H1 (cell line): ENCODE measurements at regions not wholly inside any gene's neighbourhood (a gene's known extent, or its start where the extent isn't known, plus 50 kb on each side); places are given as distances from the start of the nearest gene placed in this dataset.

Experiments used
- CTCF ChIA-PET: fragments of 300-600 bp; sonication (Branson Sonifier 250); formaldehyde crosslinking; loops from one replicate; lab custom pipeline; 2021; ENCODE audit not compliant: partially characterized antibody; lab: Charles Lee
- POLR2A ChIA-PET: fragments of 300-600 bp; sonication (Branson Sonifier 250); formaldehyde crosslinking; loops from one replicate; lab custom pipeline; 2021; ENCODE audit warnings: inconsistent platforms; ENCODE audit not compliant: partially characterized antibody; lab: Charles Lee
- DNase-seq, 2 experiments: peaks; one replicate each; pipeline versions ENCODE4 v3.0.0 to v3.0.0-alpha.2; 2010 to 2022; ENCODE audit warnings: low spot score in 2 of 2, low read depth in 1 of 2, mixed read lengths in 1 of 2
- FAIRE-seq: peaks from 2 replicates; lab custom pipeline; 2011; peaks lifted over from hg19 to GRCh38; lab: Jason Lieb, UNC
- H2AFZ ChIP-seq: 2 replicates; pipeline ENCODE4 v1.8.1; 2012; ENCODE audit warnings: low read length, inconsistent platforms
- H2AK5ac ChIP-seq: 2 replicates; pipeline ENCODE4 v1.6.1; 2013; ENCODE audit warnings: low read depth, low read length
- H2BK120ac ChIP-seq: replicated peaks from 2 replicates; pipeline ENCODE3; 2013; ENCODE audit warnings: low read depth, low read length, inconsistent platforms
- H2BK12ac ChIP-seq: 2 replicates; pipeline ENCODE4 v1.6.1; 2013; ENCODE audit warnings: low read depth, low read length
- H2BK15ac ChIP-seq: 2 replicates; pipeline ENCODE4 v1.6.1; 2013; ENCODE audit warnings: low read length
- H2BK20ac ChIP-seq: 2 replicates; pipeline ENCODE4 v1.6.1; 2013; ENCODE audit warnings: low read length
- H2BK5ac ChIP-seq: 2 replicates; pipeline ENCODE4 v1.6.1; 2013; ENCODE audit warnings: low read depth, low read length
- H3K14ac ChIP-seq: 2 replicates; pipeline ENCODE4 v1.6.1; 2013; ENCODE audit warnings: inconsistent platforms; ENCODE audit not compliant: insufficient read length
- H3K18ac ChIP-seq: 2 replicates; pipeline ENCODE4 v1.6.1; 2013; ENCODE audit warnings: low read length; ENCODE audit errors: extremely low read depth
- H3K23ac ChIP-seq: 2 replicates; pipeline ENCODE4 v1.6.1; 2013; ENCODE audit warnings: inconsistent platforms; ENCODE audit not compliant: insufficient read length
- H3K23me2 ChIP-seq: 2 replicates; pipeline ENCODE4 v1.6.1; 2013; ENCODE audit warnings: low read depth, low read length
- H3K27ac ChIP-seq: 2 replicates; pipeline ENCODE4 v1.6.1; 2011; ENCODE audit warnings: low read depth, low read length, inconsistent platforms
- H3K27me3 ChIP-seq, 4 experiments: replicated peaks in 1 of 4; 1 replicate in 1 of 4; 2 replicates in 3 of 4; pipeline versions ENCODE4 v1.6.1 to v1.8.1; 2011 to 2013; ENCODE audit warnings: low read length in 3 of 4, mild to moderate bottlenecking in 3 of 4, inconsistent platforms in 2 of 4, mixed read lengths in 2 of 4, moderate library complexity in 1 of 4; ENCODE audit not compliant: control insufficient read depth in 3 of 4, insufficient read depth in 3 of 4; ENCODE audit errors: extremely low read depth in 1 of 4
- H3K36me3 ChIP-seq, 4 experiments: 2 replicates each; pipeline versions ENCODE4 v1.6.1 to v1.8.1; 2011 to 2013; ENCODE audit warnings: mild to moderate bottlenecking in 4 of 4, low read length in 3 of 4, moderate library complexity in 2 of 4, control low read depth in 1 of 4, inconsistent platforms in 1 of 4; ENCODE audit not compliant: insufficient read depth in 4 of 4, control insufficient read depth in 2 of 4
- H3K4ac ChIP-seq: replicated peaks from 2 replicates; pipeline ENCODE3; 2013; ENCODE audit warnings: low read length, low read depth, mixed read lengths, inconsistent platforms; ENCODE audit not compliant: insufficient read length
- H3K4me1 ChIP-seq, 4 experiments: replicated peaks in 1 of 4; 1 replicate in 1 of 4; 2 replicates in 3 of 4; pipeline versions ENCODE4 v1.6.1 to v1.8.1; 2011 to 2013; ENCODE audit warnings: low read length in 3 of 4, inconsistent platforms in 2 of 4, mixed read lengths in 1 of 4; ENCODE audit not compliant: insufficient read depth in 4 of 4, control insufficient read depth in 3 of 4
- H3K4me2 ChIP-seq, 2 experiments: 2 replicates each; pipeline versions ENCODE4 v1.6.1 to v1.8.1; 2011 to 2013; ENCODE audit warnings: low read depth in 2 of 2, low read length in 2 of 2, control low read depth in 1 of 2, inconsistent platforms in 1 of 2, mild to moderate bottlenecking in 1 of 2; ENCODE audit not compliant: insufficient read depth in 1 of 2
- H3K4me3 ChIP-seq, 4 experiments: fragments of 200-600, 300-600 bp in 1 of 4; sonication (generic), shearing (Covaris generic), sonication (Bioruptor Twin) in 1 of 4; 2 replicates each; pipeline versions ENCODE4 v1.5.1 to v1.8.1; 2011 to 2016; ENCODE audit warnings: low read length in 4 of 4, low read depth in 3 of 4, control low read depth in 2 of 4, inconsistent platforms in 2 of 4, mild to moderate bottlenecking in 2 of 4, mixed read lengths in 1 of 4, moderate library complexity in 1 of 4; ENCODE audit not compliant: insufficient read depth in 2 of 4; ENCODE audit errors: extremely low read depth in 1 of 4
- H3K56ac ChIP-seq: replicated peaks from 2 replicates; pipeline ENCODE3; 2013; ENCODE audit warnings: low read depth, mild to moderate bottlenecking, mixed read lengths, low read length, inconsistent platforms; ENCODE audit not compliant: insufficient read length
- H3K79me1 ChIP-seq: 2 replicates; pipeline ENCODE4 v1.6.1; 2013; ENCODE audit warnings: low read depth, low read length, control low read depth
- H3K79me2 ChIP-seq, 2 experiments: 2 replicates each; pipeline versions ENCODE4 v1.6.1 to v1.8.1; 2012 to 2013; ENCODE audit warnings: low read length in 2 of 2, mild to moderate bottlenecking in 2 of 2, inconsistent platforms in 1 of 2; ENCODE audit not compliant: insufficient read depth in 2 of 2, control insufficient read depth in 1 of 2
- H3K9ac ChIP-seq, 4 experiments: replicated peaks in 1 of 4; 1 replicate in 1 of 4; 2 replicates in 3 of 4; pipeline versions ENCODE4 v1.6.1 to v1.8.1; 2011 to 2013; ENCODE audit warnings: low read depth in 3 of 4, low read length in 3 of 4, control low read depth in 2 of 4, mild to moderate bottlenecking in 2 of 4, moderate library complexity in 2 of 4, inconsistent platforms in 1 of 4; ENCODE audit errors: extremely low read depth in 1 of 4
- H3K9me3 ChIP-seq, 2 experiments: 2 replicates each; pipeline versions ENCODE4 v1.6.1 to v1.8.1; 2012 to 2013; ENCODE audit warnings: mild to moderate bottlenecking in 2 of 2, moderate library complexity in 2 of 2, control low read depth in 1 of 2, inconsistent platforms in 1 of 2, low read depth in 1 of 2, low read length in 1 of 2, mixed read lengths in 1 of 2; ENCODE audit not compliant: insufficient read depth in 2 of 2
- H4K20me1 ChIP-seq, 2 experiments: replicated peaks in 1 of 2; 2 replicates each; pipeline versions ENCODE3 to v1.8.1; 2011 to 2013; ENCODE audit warnings: inconsistent platforms in 2 of 2, low read length in 2 of 2, mild to moderate bottlenecking in 1 of 2; ENCODE audit not compliant: insufficient read depth in 2 of 2, control insufficient read depth in 1 of 2
- H4K5ac ChIP-seq: 2 replicates; pipeline ENCODE4 v1.6.1; 2013; ENCODE audit warnings: low read length, low read depth, mixed read lengths, inconsistent platforms; ENCODE audit not compliant: insufficient read length
- H4K8ac ChIP-seq: 2 replicates; pipeline ENCODE4 v1.8.0; 2013; ENCODE audit warnings: mild to moderate bottlenecking, moderate library complexity, low read length, inconsistent platforms; ENCODE audit not compliant: insufficient read depth; ENCODE audit errors: extremely low read depth
- H4K91ac ChIP-seq: replicated peaks from 2 replicates; pipeline ENCODE3; 2013; ENCODE audit warnings: low read length, mixed read lengths, inconsistent platforms; ENCODE audit not compliant: insufficient read length
- ASH2L ChIP-seq: fragments of 200-600, 300-600 bp; sonication (generic); IDR thresholded peaks from one replicate; pipeline ENCODE4 v1.7.1; 2017; ENCODE audit warnings: low read length
- ATF3 ChIP-seq: IDR thresholded peaks from 2 replicates; pipeline ENCODE4 v1.6.1; 2011; ENCODE audit warnings: low read depth, mild to moderate bottlenecking, low read length; ENCODE audit not compliant: insufficient read depth
- CBX8 ChIP-seq: fragments of 300-800, 300-1000 bp; sonication (generic); IDR thresholded peaks from 2 replicates; pipeline ENCODE4 v1.7.1; 2016; ENCODE audit warnings: low read depth, low read length, borderline replicate concordance
- CTCF ChIP-seq, 3 experiments: IDR thresholded peaks; 1 replicate in 2 of 3; 2 replicates in 1 of 3; pipeline versions ENCODE4 v1.5.1 to v1.6.1; 2011; ENCODE audit warnings: low read length in 3 of 3, mild to moderate bottlenecking in 3 of 3, inconsistent platforms in 2 of 3, low read depth in 1 of 3, moderate library complexity in 1 of 3; ENCODE audit not compliant: insufficient read depth in 1 of 3; ENCODE audit errors: control extremely low read depth in 1 of 3
- HDAC2 ChIP-seq, 2 experiments: fragments of 300-600 bp in 1 of 2; sonication (generic) in 1 of 2; IDR thresholded peaks; 2 replicates each; pipeline ENCODE4 v1.6.1; 2011 to 2012; ENCODE audit warnings: low read depth in 2 of 2, low read length in 2 of 2, mild to moderate bottlenecking in 2 of 2, moderate library complexity in 2 of 2, borderline replicate concordance in 1 of 2, inconsistent platforms in 1 of 2
- HDAC6 ChIP-seq: IDR thresholded peaks from one replicate; pipeline ENCODE4 v1.7.1; 2012; ENCODE audit warnings: low read depth, mild to moderate bottlenecking, inconsistent platforms, low read length, moderate library complexity
- MAFK ChIP-seq: IDR thresholded peaks from 2 replicates; pipeline ENCODE4 v1.6.1; 2012; ENCODE audit warnings: low read depth, mild to moderate bottlenecking, improper control_type of control experiment, low read length
- SP4 ChIP-seq: IDR thresholded peaks from 2 replicates; pipeline ENCODE4 v1.6.1; 2012; ENCODE audit warnings: low read length, inconsistent platforms
- SRF ChIP-seq: IDR thresholded peaks from 2 replicates; pipeline ENCODE4 v1.6.1; 2011; ENCODE audit warnings: mild to moderate bottlenecking, low read depth, low read length, moderate library complexity
- TBP ChIP-seq: IDR thresholded peaks from 2 replicates; pipeline ENCODE4 v1.6.1; 2011; ENCODE audit warnings: low read depth, low read length, improper control_type of control experiment
- TCF12 ChIP-seq: IDR thresholded peaks from 2 replicates; pipeline ENCODE4 v1.6.1; 2011; ENCODE audit warnings: low read depth, mild to moderate bottlenecking, low read length
- TEAD4 ChIP-seq: IDR thresholded peaks from 2 replicates; pipeline ENCODE4 v1.6.1; 2012; ENCODE audit warnings: low read depth, low read length, inconsistent platforms, mixed read lengths
- WGBS, 2 experiments: shearing (Covaris generic) in 1 of 2; methylation state at CpG; one replicate each; pipeline versions ENCODE4 v1.1.6 to v1.1.7; 2013 to 2015; ENCODE audit warnings: low lambda C conversion rate in 2 of 2, mixed read lengths in 2 of 2, inconsistent platforms in 1 of 2, low coverage in 1 of 2, missing lambda C conversion rate in 1 of 2; ENCODE audit not compliant: insufficient replicate concordance in 2 of 2, insufficient coverage in 1 of 2, insufficient read length in 1 of 2; ENCODE audit errors: extremely low coverage in 1 of 2, missing lambda C conversion rate in 1 of 2; 5-methylcytosine and 5-hydroxymethylcytosine counted together

- no peak overlapping the region for H2BK20ac ChIP-seq
- H2BK120ac ChIP-seq = no peak overlapping the region
- no peaks in the 10 kb centered on the region for H4K20me1 ChIP-seq
- H3K56ac ChIP-seq = no peak overlapping the region
- no peak overlapping the region for H4K91ac ChIP-seq
- ChIA-PET CTCF (interaction anchor here (0.8 to 1.5 kb wide), 2 partner anchors 11 to 17 kb away, joined by 3 to 5 read pairs; no protein-coding TSS in a partner anchor), POLR2A (no interaction called here)
- no peak overlapping the region for H4K5ac ChIP-seq
- no peak overlapping the region for H2AFZ ChIP-seq
- no peaks in the 10 kb centered on the region for H3K79me1 ChIP-seq
- FAIRE-seq (no peak), DNase-seq (no peak)
- H3K23me2 ChIP-seq = no peaks in the 10 kb centered on the region
- 83% methylated on average over 1 of the region's 1 CpG; no CpG with 5 or more reads in 1 of the 2 experiments for WGBS, 2 experiments
- H3K9me3 ChIP-seq = no peaks in the 10 kb centered on the region
- no peak overlapping the region for H3K9ac ChIP-seq
- H3K4ac ChIP-seq = no peak overlapping the region
- H2BK12ac ChIP-seq = no peak overlapping the region
- no peak overlapping the region for H3K14ac ChIP-seq
- no peaks in the 10 kb centered on the region for H3K79me2 ChIP-seq
- H3K18ac ChIP-seq = no peak overlapping the region
- no peaks in the 10 kb centered on the region for H3K27me3 ChIP-seq
- no peak overlapping the region for H3K4me3 ChIP-seq
- no peak overlapping the region for H2BK5ac ChIP-seq
- H2BK15ac ChIP-seq = no peak overlapping the region
- no peak overlapping the region for H2AK5ac ChIP-seq
- no peak overlapping the region for H3K4me2 ChIP-seq
- H3K23ac ChIP-seq = no peak overlapping the region
- H3K27ac ChIP-seq = no peak overlapping the region
- H4K8ac ChIP-seq = no peak overlapping the region
- H3K4me1 ChIP-seq = peaks cover 0 to 9% (median 4%) of the 10 kb centered on the region in 4 experiments; a peak in 2 of 7 replicates
- H3K36me3 ChIP-seq = no peaks in the 10 kb centered on the region
- no peak for TF ChIP-seq TEAD4
- no peak for TF ChIP-seq HDAC2 (IDR thresholded peaks at IDR 0.05; ENCODE audit: borderline replicate concordance in 1 of 2, low read depth in 2 of 2, low read length in 2 of 2)
- TF ChIP-seq SRF = no peak
- no peak for TF ChIP-seq MAFK
- TF ChIP-seq ATF3 = no peak
- TF ChIP-seq CBX8 = no peak
- TF ChIP-seq SP4 = no peak
- no peak for TF ChIP-seq CTCF (IDR thresholded peaks at IDR 0.05; ENCODE audit: control extremely low read depth in 1 of 3, insufficient read depth in 1 of 3, low read depth in 1 of 3, low read length in 3 of 3)
- TF ChIP-seq HDAC6 = no peak
- no peak for TF ChIP-seq TBP
- no peak for TF ChIP-seq TCF12
- TF ChIP-seq ASH2L = no peak
These were observed 193.0 kb downstream of the VGLL3 start for GRCh38 chr3:86797946-86798345.
